H1 (cell line): ENCODE measurements at regions not wholly inside any gene's neighbourhood (a gene's known extent, or its start where the extent isn't known, plus 50 kb on each side); places are given as distances from the start of the nearest gene placed in this dataset.

Experiments used
- CTCF ChIA-PET: fragments of 300-600 bp; sonication (Branson Sonifier 250); formaldehyde crosslinking; loops from one replicate; lab custom pipeline; 2021; ENCODE audit not compliant: partially characterized antibody; lab: Charles Lee
- POLR2A ChIA-PET: fragments of 300-600 bp; sonication (Branson Sonifier 250); formaldehyde crosslinking; loops from one replicate; lab custom pipeline; 2021; ENCODE audit warnings: inconsistent platforms; ENCODE audit not compliant: partially characterized antibody; lab: Charles Lee
- DNase-seq, 2 experiments: peaks; one replicate each; pipeline versions ENCODE4 v3.0.0 to v3.0.0-alpha.2; 2010 to 2022; ENCODE audit warnings: low spot score in 2 of 2, low read depth in 1 of 2, mixed read lengths in 1 of 2
- FAIRE-seq: peaks from 2 replicates; lab custom pipeline; 2011; peaks lifted over from hg19 to GRCh38; lab: Jason Lieb, UNC
- H2AFZ ChIP-seq: 2 replicates; pipeline ENCODE4 v1.8.1; 2012; ENCODE audit warnings: low read length, inconsistent platforms
- H2AK5ac ChIP-seq: 2 replicates; pipeline ENCODE4 v1.6.1; 2013; ENCODE audit warnings: low read depth, low read length
- H2BK120ac ChIP-seq: replicated peaks from 2 replicates; pipeline ENCODE3; 2013; ENCODE audit warnings: low read depth, low read length, inconsistent platforms
- H2BK12ac ChIP-seq: 2 replicates; pipeline ENCODE4 v1.6.1; 2013; ENCODE audit warnings: low read depth, low read length
- H2BK15ac ChIP-seq: 2 replicates; pipeline ENCODE4 v1.6.1; 2013; ENCODE audit warnings: low read length
- H2BK20ac ChIP-seq: 2 replicates; pipeline ENCODE4 v1.6.1; 2013; ENCODE audit warnings: low read length
- H2BK5ac ChIP-seq: 2 replicates; pipeline ENCODE4 v1.6.1; 2013; ENCODE audit warnings: low read depth, low read length
- H3K14ac ChIP-seq: 2 replicates; pipeline ENCODE4 v1.6.1; 2013; ENCODE audit warnings: inconsistent platforms; ENCODE audit not compliant: insufficient read length
- H3K18ac ChIP-seq: 2 replicates; pipeline ENCODE4 v1.6.1; 2013; ENCODE audit warnings: low read length; ENCODE audit errors: extremely low read depth
- H3K23ac ChIP-seq: 2 replicates; pipeline ENCODE4 v1.6.1; 2013; ENCODE audit warnings: inconsistent platforms; ENCODE audit not compliant: insufficient read length
- H3K23me2 ChIP-seq: 2 replicates; pipeline ENCODE4 v1.6.1; 2013; ENCODE audit warnings: low read depth, low read length
- H3K27ac ChIP-seq: 2 replicates; pipeline ENCODE4 v1.6.1; 2011; ENCODE audit warnings: low read depth, low read length, inconsistent platforms
- H3K27me3 ChIP-seq, 4 experiments: replicated peaks in 1 of 4; 1 replicate in 1 of 4; 2 replicates in 3 of 4; pipeline versions ENCODE4 v1.6.1 to v1.8.1; 2011 to 2013; ENCODE audit warnings: low read length in 3 of 4, mild to moderate bottlenecking in 3 of 4, inconsistent platforms in 2 of 4, mixed read lengths in 2 of 4, moderate library complexity in 1 of 4; ENCODE audit not compliant: control insufficient read depth in 3 of 4, insufficient read depth in 3 of 4; ENCODE audit errors: extremely low read depth in 1 of 4
- H3K36me3 ChIP-seq, 4 experiments: 2 replicates each; pipeline versions ENCODE4 v1.6.1 to v1.8.1; 2011 to 2013; ENCODE audit warnings: mild to moderate bottlenecking in 4 of 4, low read length in 3 of 4, moderate library complexity in 2 of 4, control low read depth in 1 of 4, inconsistent platforms in 1 of 4; ENCODE audit not compliant: insufficient read depth in 4 of 4, control insufficient read depth in 2 of 4
- H3K4ac ChIP-seq: replicated peaks from 2 replicates; pipeline ENCODE3; 2013; ENCODE audit warnings: low read length, low read depth, mixed read lengths, inconsistent platforms; ENCODE audit not compliant: insufficient read length
- H3K4me1 ChIP-seq, 4 experiments: replicated peaks in 1 of 4; 1 replicate in 1 of 4; 2 replicates in 3 of 4; pipeline versions ENCODE4 v1.6.1 to v1.8.1; 2011 to 2013; ENCODE audit warnings: low read length in 3 of 4, inconsistent platforms in 2 of 4, mixed read lengths in 1 of 4; ENCODE audit not compliant: insufficient read depth in 4 of 4, control insufficient read depth in 3 of 4
- H3K4me2 ChIP-seq, 2 experiments: 2 replicates each; pipeline versions ENCODE4 v1.6.1 to v1.8.1; 2011 to 2013; ENCODE audit warnings: low read depth in 2 of 2, low read length in 2 of 2, control low read depth in 1 of 2, inconsistent platforms in 1 of 2, mild to moderate bottlenecking in 1 of 2; ENCODE audit not compliant: insufficient read depth in 1 of 2
- H3K4me3 ChIP-seq, 4 experiments: fragments of 200-600, 300-600 bp in 1 of 4; sonication (generic), shearing (Covaris generic), sonication (Bioruptor Twin) in 1 of 4; 2 replicates each; pipeline versions ENCODE4 v1.5.1 to v1.8.1; 2011 to 2016; ENCODE audit warnings: low read length in 4 of 4, low read depth in 3 of 4, control low read depth in 2 of 4, inconsistent platforms in 2 of 4, mild to moderate bottlenecking in 2 of 4, mixed read lengths in 1 of 4, moderate library complexity in 1 of 4; ENCODE audit not compliant: insufficient read depth in 2 of 4; ENCODE audit errors: extremely low read depth in 1 of 4
- H3K56ac ChIP-seq: replicated peaks from 2 replicates; pipeline ENCODE3; 2013; ENCODE audit warnings: low read depth, mild to moderate bottlenecking, mixed read lengths, low read length, inconsistent platforms; ENCODE audit not compliant: insufficient read length
- H3K79me1 ChIP-seq: 2 replicates; pipeline ENCODE4 v1.6.1; 2013; ENCODE audit warnings: low read depth, low read length, control low read depth
- H3K79me2 ChIP-seq, 2 experiments: 2 replicates each; pipeline versions ENCODE4 v1.6.1 to v1.8.1; 2012 to 2013; ENCODE audit warnings: low read length in 2 of 2, mild to moderate bottlenecking in 2 of 2, inconsistent platforms in 1 of 2; ENCODE audit not compliant: insufficient read depth in 2 of 2, control insufficient read depth in 1 of 2
- H3K9ac ChIP-seq, 4 experiments: replicated peaks in 1 of 4; 1 replicate in 1 of 4; 2 replicates in 3 of 4; pipeline versions ENCODE4 v1.6.1 to v1.8.1; 2011 to 2013; ENCODE audit warnings: low read depth in 3 of 4, low read length in 3 of 4, control low read depth in 2 of 4, mild to moderate bottlenecking in 2 of 4, moderate library complexity in 2 of 4, inconsistent platforms in 1 of 4; ENCODE audit errors: extremely low read depth in 1 of 4
- H3K9me3 ChIP-seq, 2 experiments: 2 replicates each; pipeline versions ENCODE4 v1.6.1 to v1.8.1; 2012 to 2013; ENCODE audit warnings: mild to moderate bottlenecking in 2 of 2, moderate library complexity in 2 of 2, control low read depth in 1 of 2, inconsistent platforms in 1 of 2, low read depth in 1 of 2, low read length in 1 of 2, mixed read lengths in 1 of 2; ENCODE audit not compliant: insufficient read depth in 2 of 2
- H4K20me1 ChIP-seq, 2 experiments: replicated peaks in 1 of 2; 2 replicates each; pipeline versions ENCODE3 to v1.8.1; 2011 to 2013; ENCODE audit warnings: inconsistent platforms in 2 of 2, low read length in 2 of 2, mild to moderate bottlenecking in 1 of 2; ENCODE audit not compliant: insufficient read depth in 2 of 2, control insufficient read depth in 1 of 2
- H4K5ac ChIP-seq: 2 replicates; pipeline ENCODE4 v1.6.1; 2013; ENCODE audit warnings: low read length, low read depth, mixed read lengths, inconsistent platforms; ENCODE audit not compliant: insufficient read length
- H4K8ac ChIP-seq: 2 replicates; pipeline ENCODE4 v1.8.0; 2013; ENCODE audit warnings: mild to moderate bottlenecking, moderate library complexity, low read length, inconsistent platforms; ENCODE audit not compliant: insufficient read depth; ENCODE audit errors: extremely low read depth
- H4K91ac ChIP-seq: replicated peaks from 2 replicates; pipeline ENCODE3; 2013; ENCODE audit warnings: low read length, mixed read lengths, inconsistent platforms; ENCODE audit not compliant: insufficient read length
- JUND ChIP-seq: IDR thresholded peaks from 2 replicates; pipeline ENCODE4 v1.6.1; 2011; ENCODE audit warnings: mild to moderate bottlenecking, improper control_type of control experiment, low read length
- RAD21 ChIP-seq, 2 experiments: IDR thresholded peaks in 1 of 2; conservative IDR thresholded peaks in 1 of 2; 2 replicates each; pipeline ENCODE4 v1.6.1; 2011; ENCODE audit warnings: low read depth in 2 of 2, low read length in 2 of 2, improper control_type of control experiment in 1 of 2, inconsistent platforms in 1 of 2, mild to moderate bottlenecking in 1 of 2, moderate library complexity in 1 of 2
- SIN3A ChIP-seq, 2 experiments: IDR thresholded peaks in 1 of 2; conservative IDR thresholded peaks in 1 of 2; 2 replicates each; pipeline ENCODE4 v1.6.1; 2011 to 2012; ENCODE audit warnings: low read length in 2 of 2, improper control_type of control experiment in 1 of 2, low read depth in 1 of 2, mild to moderate bottlenecking in 1 of 2
- TEAD4 ChIP-seq: IDR thresholded peaks from 2 replicates; pipeline ENCODE4 v1.6.1; 2012; ENCODE audit warnings: low read depth, low read length, inconsistent platforms, mixed read lengths
- WGBS, 2 experiments: shearing (Covaris generic) in 1 of 2; methylation state at CpG; one replicate each; pipeline versions ENCODE4 v1.1.6 to v1.1.7; 2013 to 2015; ENCODE audit warnings: low lambda C conversion rate in 2 of 2, mixed read lengths in 2 of 2, inconsistent platforms in 1 of 2, low coverage in 1 of 2, missing lambda C conversion rate in 1 of 2; ENCODE audit not compliant: insufficient replicate concordance in 2 of 2, insufficient coverage in 1 of 2, insufficient read length in 1 of 2; ENCODE audit errors: extremely low coverage in 1 of 2, missing lambda C conversion rate in 1 of 2; 5-methylcytosine and 5-hydroxymethylcytosine counted together

DNA sequence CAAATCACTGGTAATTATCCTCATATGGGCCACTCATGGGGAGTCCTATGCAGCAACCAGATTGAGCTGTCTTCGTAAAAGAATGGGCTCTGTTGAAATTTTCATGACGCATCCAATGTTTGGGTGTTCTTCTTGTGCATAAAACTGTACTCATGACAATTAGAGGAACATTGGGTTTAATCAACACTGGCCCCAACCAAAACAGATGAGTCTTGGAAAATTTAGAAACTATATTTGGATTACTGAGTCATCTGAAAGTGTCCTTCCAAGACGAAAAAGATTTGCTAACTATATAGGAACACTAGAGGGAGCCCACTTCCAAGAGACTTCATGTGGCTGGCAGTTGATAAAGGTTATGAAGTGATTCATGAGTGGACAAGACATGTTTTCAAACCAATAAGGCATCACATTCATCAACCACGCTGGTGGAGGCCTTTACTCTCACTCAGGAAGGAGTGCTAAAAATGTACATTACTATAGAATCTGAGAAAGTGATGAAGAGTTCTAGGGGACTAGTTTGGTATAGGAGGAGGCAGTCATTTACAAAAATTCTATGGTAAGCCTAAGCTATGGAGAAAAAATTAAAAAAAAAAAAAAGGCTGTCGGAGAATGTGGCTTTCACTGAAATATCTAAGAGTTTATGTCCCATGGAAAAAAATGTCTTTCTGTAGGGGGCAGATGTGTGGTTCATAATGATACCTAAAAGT, 313.5 kb downstream of the PRDM9 start:
- no peak overlapping the region for H3K27ac ChIP-seq
- POLR2A ChIA-PET: no interaction called here
- H2AFZ ChIP-seq: no peak overlapping the region
- H3K79me2 ChIP-seq: no peaks in the 10 kb centered on the region
- DNase-seq (no peak), FAIRE-seq (no peak)
- no peak overlapping the region for H2BK120ac ChIP-seq
- H3K14ac ChIP-seq: no peak overlapping the region
- no peaks in the 10 kb centered on the region for H3K9me3 ChIP-seq
- WGBS, 2 experiments: 60% methylated on average over 5 of the region's 5 CpGs; no CpG with 5 or more reads in 1 of the 2 experiments
- CTCF ChIA-PET: interaction anchor here (0.6 to 2.2 kb wide), 21 partner anchors 7 to 596 kb away, joined by 3 to 19 read pairs (median 4); no protein-coding TSS in a partner anchor
- H3K4me2 ChIP-seq: no peak overlapping the region
- no peaks in the 10 kb centered on the region for H3K79me1 ChIP-seq
- H3K4ac ChIP-seq: no peak overlapping the region
- no peak overlapping the region for H3K56ac ChIP-seq
- no peak overlapping the region for H2BK12ac ChIP-seq
- no peaks in the 10 kb centered on the region for H4K20me1 ChIP-seq
- no peak overlapping the region for H2BK20ac ChIP-seq
- H4K91ac ChIP-seq: no peak overlapping the region
- H3K23me2 ChIP-seq: no peaks in the 10 kb centered on the region
- no peak overlapping the region for H2BK5ac ChIP-seq
- H3K36me3 ChIP-seq: no peaks in the 10 kb centered on the region
- no peak overlapping the region for H4K5ac ChIP-seq
- no peaks in the 10 kb centered on the region for H3K4me1 ChIP-seq
- H3K9ac ChIP-seq: no peak overlapping the region
- H3K27me3 ChIP-seq: no peaks in the 10 kb centered on the region
- H3K23ac ChIP-seq: no peak overlapping the region
- no peak overlapping the region for H3K18ac ChIP-seq
- H2BK15ac ChIP-seq: no peak overlapping the region
- no peak overlapping the region for H2AK5ac ChIP-seq
- H4K8ac ChIP-seq: no peak overlapping the region
- H3K4me3 ChIP-seq: no peak overlapping the region
- TF ChIP-seq SIN3A (conservative IDR thresholded peaks at IDR 0.05 in 1 of 2, IDR thresholded peaks at IDR 0.05 in 1 of 2; ENCODE audit: low read depth in 1 of 2, low read length in 2 of 2) (no peak), JUND (no peak), TEAD4 (no peak), RAD21 (IDR thresholded peaks at IDR 0.05 in 1 of 2, conservative IDR thresholded peaks at IDR 0.05 in 1 of 2; ENCODE audit: low read depth in 2 of 2, low read length in 2 of 2) (peak; percentile 75)
